Kidney (tissue), 13 donors: ENCODE measurements at regions not wholly inside any gene's neighbourhood (a gene's known extent, or its start where the extent isn't known, plus 50 kb on each side); places are given as distances from the start of the nearest gene placed in this dataset.

ENCODE experiments used
- DNase-seq, 5 donors: peaks; one replicate each; pipeline ENCODE4 v3.0.0-alpha.2; 2013 to 2020
- FAIRE-seq: peaks from 2 replicates; lab custom pipeline; 2012; peaks lifted over from hg19 to GRCh38; lab: Jason Lieb, UNC
- H3K27ac ChIP-seq, 2 donors: one replicate each; pipeline ENCODE4 v1.7.0; 2013; ENCODE audit warnings: low read depth in 2 of 2, low read length in 2 of 2, inconsistent platforms in 1 of 2
- H3K27me3 ChIP-seq: one replicate; pipeline ENCODE4 v1.7.1; 2013; ENCODE audit warnings: low read length, inconsistent platforms; ENCODE audit not compliant: control insufficient read depth, insufficient read depth
- H3K36me3 ChIP-seq, 3 donors: one replicate each; pipeline versions ENCODE4 v1.7.0 to v1.7.1; 2013; ENCODE audit warnings: low read length in 3 of 3, control low read depth in 1 of 3, inconsistent platforms in 1 of 3; ENCODE audit not compliant: insufficient read depth in 3 of 3, control insufficient read depth in 2 of 3
- H3K4me1 ChIP-seq, 3 donors: one replicate each; pipeline versions ENCODE4 v1.7.0 to v1.7.1; 2013; ENCODE audit warnings: low read length in 3 of 3, inconsistent platforms in 1 of 3, low read depth in 1 of 3; ENCODE audit not compliant: control insufficient read depth in 2 of 3, insufficient read depth in 2 of 3
- H3K4me3 ChIP-seq, 3 donors: one replicate each; pipeline versions ENCODE4 v1.7.0 to v1.8.1; 2013; ENCODE audit warnings: low read length in 3 of 3, control low read depth in 1 of 3, inconsistent platforms in 1 of 3
- H3K9ac ChIP-seq, 3 donors: one replicate each; pipeline versions ENCODE4 v1.7.0 to v1.7.1; 2013; ENCODE audit warnings: low read length in 3 of 3, control low read depth in 1 of 3, inconsistent platforms in 1 of 3
- H3K9me3 ChIP-seq, 3 donors: one replicate each; pipeline versions ENCODE4 v1.7.0 to v1.7.1; 2013; ENCODE audit warnings: low read length in 3 of 3, control low read depth in 1 of 3, inconsistent platforms in 1 of 3; ENCODE audit not compliant: control insufficient read depth in 2 of 3, insufficient read depth in 1 of 3
- CTCF ChIP-seq: IDR thresholded peaks from 3 replicates; pipeline ENCODE4 v1.5.1; 2012; ENCODE audit warnings: mild to moderate bottlenecking, moderate library complexity, borderline replicate concordance; ENCODE audit not compliant: insufficient read depth; ENCODE audit errors: extremely low read depth
- intact Hi-C: fragments of 100-400 bp; cut with DNase I; formaldehyde crosslinking; loops from one replicate; pipeline ENCODE4 v1.11.1; 2022
- donor health status: control.
- donor health status: control.
- donor health status: control.
- donor health status: control.
- donor health status: control.
- donor health status: DM: yes; HTN: yes; CAD: no.
- donor health status: Normal renal cell carcinoma (clear cell type).

- H3K27me3 ChIP-seq, result no peaks in the 10 kb centered on the region
- H3K36me3 ChIP-seq, result no peaks in the 10 kb centered on the region
- H3K9me3 ChIP-seq, result no peaks in the 10 kb centered on the region
- DNase-seq (no peak), FAIRE-seq (no peak)
- no peak overlapping the region for H3K4me3 ChIP-seq
- no peak for TF ChIP-seq CTCF
- H3K27ac ChIP-seq, result no peak overlapping the region
- intact Hi-C loops, result no loop called here
- no peaks in the 10 kb centered on the region for H3K4me1 ChIP-seq
- H3K9ac ChIP-seq, result no peak overlapping the region
These were observed 110.9 kb upstream of the FRY start for GRCh38 chr13:31920727-31921100.

DNA sequence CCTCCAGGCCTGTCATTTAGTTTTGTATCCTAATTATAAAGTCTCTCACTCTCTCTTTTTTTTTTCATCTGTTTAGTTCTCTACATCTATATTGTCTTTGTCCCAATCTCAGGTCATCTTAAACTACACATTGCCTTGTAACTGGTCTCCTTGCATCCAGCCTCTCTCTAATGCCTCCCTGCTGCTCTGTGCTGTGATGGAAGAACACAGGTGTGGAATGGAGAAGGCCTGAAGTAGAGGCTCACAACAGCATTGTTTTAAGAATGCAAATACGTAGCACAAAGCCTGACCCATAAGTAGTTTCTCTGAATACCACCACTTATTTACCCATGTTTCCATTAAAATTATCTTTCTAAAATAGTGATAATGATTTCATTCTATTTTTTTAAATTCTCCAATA, 108.8 kb upstream of the FRY start:
- Histone ChIP-seq H3K4me1 (no peaks in the 10 kb centered on the region), H3K27me3 (no peaks in the 10 kb centered on the region), H3K4me3 (no peak overlapping the region), H3K9me3 (no peaks in the 10 kb centered on the region), H3K27ac (no peak overlapping the region), H3K9ac (no peak overlapping the region), H3K36me3 (no peaks in the 10 kb centered on the region)
- TF ChIP-seq CTCF, result no peak
- DNase-seq (no peak), FAIRE-seq (no peak)
- intact Hi-C loops, result no loop called here

- Histone ChIP-seq H3K36me3 (no peaks in the 10 kb centered on the region), H3K27ac (no peak overlapping the region), H3K9ac (no peak overlapping the region), H3K27me3 (no peaks in the 10 kb centered on the region), H3K9me3 (no peaks in the 10 kb centered on the region), H3K4me1 (no peaks in the 10 kb centered on the region), H3K4me3 (no peak overlapping the region)
- intact Hi-C loops, result no loop called here
- FAIRE-seq (no peak), DNase-seq (no peak)
- TF ChIP-seq CTCF, result no peak
These were observed 108.3 kb upstream of the FRY start for GRCh38 chr13:31923134-31923763.

DNA sequence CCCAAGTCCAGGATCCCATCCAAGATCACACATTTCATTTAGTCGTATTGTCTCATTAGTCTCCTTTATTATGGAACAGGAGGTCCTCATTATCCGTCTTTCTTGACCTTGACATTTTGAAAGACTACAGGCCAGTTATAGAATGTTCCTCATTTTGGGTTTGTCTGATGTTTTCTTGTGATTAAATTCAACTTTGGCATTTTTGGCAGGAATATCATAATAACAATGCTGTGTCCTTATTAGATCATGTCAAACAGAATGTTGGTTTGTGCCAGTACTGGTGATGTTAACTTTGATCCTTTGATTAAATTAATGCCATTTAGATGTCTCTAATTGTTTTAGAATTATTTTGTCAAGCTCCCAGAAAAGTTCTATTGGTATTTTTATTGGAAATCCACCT, 106.5 kb upstream of the FRY start:
- Histone ChIP-seq H3K9me3 (no peaks in the 10 kb centered on the region), H3K27ac (no peak overlapping the region), H3K9ac (no peak overlapping the region), H3K4me3 (no peak overlapping the region), H3K36me3 (no peaks in the 10 kb centered on the region), H3K4me1 (no peaks in the 10 kb centered on the region), H3K27me3 (no peaks in the 10 kb centered on the region)
- intact Hi-C loops, result no loop called here
- FAIRE-seq, result no peak
- DNase-seq, result no peak
- no peak for TF ChIP-seq CTCF
